NB4 (cell line): ENCODE measurements at regions not wholly inside any gene's neighbourhood (a gene's known extent, or its start where the extent isn't known, plus 50 kb on each side); places are given as distances from the start of the nearest gene placed in this dataset.
"Not testable (repeated sequence)": the region's sequence is repeated elsewhere in the genome, so short reads cannot be mapped to it uniquely, and the experiment has no call there.

Experiments used
- DNase-seq: peaks from one replicate; pipeline ENCODE4 v3.0.0; 2010; ENCODE audit warnings: low read depth
- H3K4me3 ChIP-seq: one replicate; pipeline ENCODE4 v1.5.1; 2011; ENCODE audit warnings: mild to moderate bottlenecking, low read depth, low read length, moderate library complexity
- CTCF ChIP-seq: IDR thresholded peaks from one replicate; pipeline ENCODE4 v1.5.1; 2012; ENCODE audit warnings: low read depth, low read length
- MAX ChIP-seq: IDR thresholded peaks from 2 replicates; pipeline ENCODE4 v1.6.1; 2011; ENCODE audit warnings: low read depth, low read length
- MYC ChIP-seq: IDR thresholded peaks from 2 replicates; pipeline ENCODE4 v1.6.1; 2011; ENCODE audit warnings: low read depth, low read length
- POLR2A ChIP-seq: IDR thresholded peaks from 2 replicates; pipeline ENCODE4 v1.6.1; 2011; ENCODE audit warnings: mild to moderate bottlenecking; ENCODE audit not compliant: insufficient read length; ENCODE audit errors: extremely low read depth

- H3K4me3 ChIP-seq = no peak overlapping the region
- no peak for DNase-seq
- no peak for TF ChIP-seq CTCF
- TF ChIP-seq MYC = no peak
Measured at GRCh38 chr6:9240861-9241260, 805.5 kb upstream of the SLC35B3 start.

DNA sequence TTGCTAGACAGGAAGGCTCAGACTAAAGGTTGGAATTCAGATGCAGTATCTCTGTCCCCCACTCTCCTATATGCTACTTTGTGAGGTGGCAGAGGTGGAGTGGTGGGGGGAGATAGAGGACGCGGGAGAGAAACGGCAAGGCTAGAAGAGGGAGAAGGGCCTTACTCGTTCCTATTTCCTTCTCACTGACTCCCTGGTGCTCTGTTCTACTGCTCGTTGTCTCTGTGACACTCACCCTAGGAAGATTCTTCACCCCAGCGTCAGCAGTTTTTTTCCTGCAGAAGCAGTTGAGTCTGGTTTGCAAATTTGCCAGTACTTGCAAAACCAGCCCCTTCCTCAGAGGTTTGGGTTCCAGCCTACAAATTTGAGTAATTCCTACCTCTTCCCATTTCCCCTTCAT is 801.1 kb upstream of the SLC35B3 start:
- H3K4me3 ChIP-seq = no peak overlapping the region
- DNase-seq = no peak
- TF ChIP-seq MAX (no peak), CTCF (no peak), MYC (no peak)

DNA sequence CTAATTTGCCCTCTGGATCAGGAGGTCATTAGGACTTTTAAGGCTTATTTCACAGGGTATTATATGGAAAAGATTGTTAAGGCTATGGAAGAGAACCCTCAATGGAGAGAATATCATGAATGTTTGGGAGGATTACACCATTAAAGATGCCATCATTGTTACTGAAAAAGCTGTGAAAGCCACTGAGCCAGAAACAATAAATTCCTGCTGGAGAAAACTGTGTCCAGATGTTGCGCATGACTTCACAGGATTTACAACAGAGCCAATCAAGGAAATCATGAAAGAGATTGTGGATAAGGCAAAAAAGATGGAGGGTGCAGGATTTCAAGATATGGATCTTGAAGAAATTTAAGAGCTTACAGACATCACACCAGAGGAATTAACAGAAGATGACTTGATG is 798.3 kb upstream of the SLC35B3 start:
- TF ChIP-seq MAX (no peak), CTCF (no peak), MYC (no peak), POLR2A (no peak)
- no peak overlapping the region for H3K4me3 ChIP-seq
- no peak for DNase-seq

- H3K4me3 ChIP-seq = no peak overlapping the region
- DNase-seq = no peak
- TF ChIP-seq POLR2A (no peak), CTCF (no peak), MYC (no peak), MAX (no peak)
Measured at GRCh38 chr6:9233226-9233625, 797.9 kb upstream of the SLC35B3 start.

DNA sequence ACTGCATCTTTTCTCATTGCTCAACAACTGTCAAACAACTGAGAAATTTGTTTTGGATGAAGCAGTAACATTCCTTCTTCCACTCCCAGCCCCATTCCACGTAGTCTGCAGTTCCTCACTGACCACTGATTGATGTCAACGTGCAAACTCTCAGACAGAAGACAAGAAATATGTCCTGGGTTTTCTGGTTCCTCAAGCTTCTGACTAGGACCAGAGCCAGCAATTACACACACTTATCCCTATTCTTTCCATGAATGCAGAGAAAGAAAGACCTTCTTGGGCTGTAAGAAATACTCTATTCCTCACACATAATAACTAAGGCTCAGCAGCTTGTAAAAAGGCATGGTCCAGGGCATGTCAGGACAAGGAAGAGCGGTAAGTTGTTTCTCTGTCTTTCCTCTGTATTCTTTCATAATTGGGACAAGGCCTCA is 790.1 kb upstream of the SLC35B3 start:
- no peak for TF ChIP-seq MAX
- TF ChIP-seq MYC = no peak
- no peak for TF ChIP-seq POLR2A
- TF ChIP-seq CTCF = no peak
- DNase-seq = no peak

DNA sequence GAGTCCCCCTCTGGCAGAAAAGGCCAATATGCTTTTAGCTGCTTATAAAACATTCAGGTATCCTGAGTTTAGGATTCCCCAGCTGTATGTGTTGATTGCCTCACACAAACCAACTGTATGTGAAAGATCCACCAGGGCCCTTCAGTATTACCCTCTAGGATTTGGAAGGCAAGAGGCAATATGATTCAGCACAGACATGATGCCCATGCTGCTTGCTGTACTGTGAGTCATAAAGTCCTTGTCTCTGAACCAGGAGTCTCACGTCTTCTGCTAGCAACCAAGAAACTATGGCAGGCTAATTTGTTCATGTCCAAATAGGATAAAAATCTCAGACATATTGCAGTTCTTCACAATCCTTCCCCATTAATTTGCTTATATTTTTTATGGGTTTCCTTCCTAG is 789.2 kb upstream of the SLC35B3 start:
- no peak overlapping the region for H3K4me3 ChIP-seq
- no peak for DNase-seq
- TF ChIP-seq POLR2A (no peak), MAX (no peak), MYC (no peak), CTCF (no peak)

More for the DNA sequence above, 790.1 kb upstream of the SLC35B3 start:
- no peak overlapping the region for H3K4me3 ChIP-seq

DNA sequence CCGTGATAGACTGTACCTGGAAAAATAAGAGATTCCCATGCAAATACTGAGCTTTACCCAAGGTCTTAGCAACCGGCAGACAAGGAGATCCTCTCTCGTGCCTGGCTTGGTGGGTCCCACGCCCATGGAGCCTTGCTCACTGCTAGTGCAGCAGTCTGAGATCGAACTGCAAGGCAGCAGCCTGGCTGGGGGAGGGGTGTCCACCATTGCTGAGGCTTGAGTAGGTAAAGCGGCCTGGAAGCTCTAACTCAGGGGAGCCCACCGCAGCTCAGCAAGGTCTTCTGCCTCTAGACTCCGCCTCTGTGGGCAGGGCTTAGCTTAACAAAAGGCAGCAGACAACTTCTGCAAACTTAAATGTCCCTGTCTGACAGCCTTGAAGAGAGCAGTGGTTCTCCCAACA is 778.4 kb upstream of the SLC35B3 start:
- not testable (repeated sequence) for H3K4me3 ChIP-seq, DNase-seq
